ENCODE measurements at regions not wholly inside any gene's neighbourhood (a gene's known extent, or its start where the extent isn't known, plus 50 kb on each side); places are given as distances from the start of the nearest gene placed in this dataset.
"Not testable (repeated sequence)": the region's sequence is repeated elsewhere in the genome, so short reads cannot be mapped to it uniquely, and the experiment has no call there.

GRCh38 chr12:9422689-9423088, 185.0 kb downstream of the KLRB1 start:
- not testable (repeated sequence) for H2BK5ac ChIP-seq (ENCODE audit: insufficient read length, low read length); H2BK20ac ChIP-seq (ENCODE audit: low read depth, low read length, poor library complexity, severe bottlenecking); H3K4me1 Mint-ChIP-seq; H3K4me1 ChIP-seq (ENCODE audit: insufficient read depth, low read length); H3K27ac ChIP-seq (ENCODE audit: insufficient read length, low read depth, low read length); H3K27me3 Mint-ChIP-seq (ENCODE audit: low read depth); H3K27me3 ChIP-seq (ENCODE audit: insufficient read depth, low read length); H4K5ac ChIP-seq (ENCODE audit: insufficient read length, low read depth, low read length); H3T11ph ChIP-seq (ENCODE audit: low read length); H3K4me3 Mint-ChIP-seq; H4K20me1 ChIP-seq (ENCODE audit: control insufficient read depth, insufficient read depth, insufficient read length); DNase-seq; H4K91ac ChIP-seq (ENCODE audit: insufficient read length, low read depth, low read length); H3K23ac ChIP-seq (ENCODE audit: insufficient read length, low read depth, low read length); H3K9me3 Mint-ChIP-seq; H3K18ac ChIP-seq (ENCODE audit: insufficient read length, low read depth, low read length); H4K8ac ChIP-seq (replicated peaks; ENCODE audit: insufficient read length, low read depth, low read length); H3K56ac ChIP-seq (ENCODE audit: insufficient read length, low read depth, low read length); H2BK12ac ChIP-seq (ENCODE audit: insufficient read length, low read depth, low read length); H2AK5ac ChIP-seq (ENCODE audit: insufficient read length, low read length); H3K79me2 ChIP-seq (ENCODE audit: insufficient read depth, low read length); H3K27ac Mint-ChIP-seq; H3K9me3 ChIP-seq (ENCODE audit: control insufficient read depth, low read depth, low read length); H2BK120ac ChIP-seq (ENCODE audit: low read depth, low read length, poor library complexity, severe bottlenecking); H3K4me2 ChIP-seq (ENCODE audit: insufficient read depth, insufficient read length, low read length); H2BK15ac ChIP-seq (ENCODE audit: low read depth, low read length); H3K23me2 ChIP-seq (ENCODE audit: insufficient read length, low read depth, low read length, poor library complexity, severe bottlenecking); H3K14ac ChIP-seq (ENCODE audit: insufficient read depth, low read length); H3K9ac ChIP-seq (ENCODE audit: extremely low read depth, insufficient read length, low read length); H3K4ac ChIP-seq (ENCODE audit: low read depth, low read length); H3K79me1 ChIP-seq (ENCODE audit: insufficient read depth, low read depth, low read length, poor library complexity, severe bottlenecking); H2AFZ ChIP-seq (ENCODE audit: low read length)
- peaks cover 7 to 31% (median 14%) of the 10 kb centered on the region in 3 experiments; a peak in 5 of 7 replicates for H3K36me3 Mint-ChIP-seq (ENCODE audit: insufficient read depth in 1 of 3, low read depth in 3 of 3)
- no CpG with 5 or more reads among the region's 2 CpGs for WGBS (ENCODE audit: extremely low coverage, insufficient read length, low lambda C conversion rate)

GRCh38 chr12:9421520-9422086, 186.1 kb downstream of the KLRB1 start:
- not testable (repeated sequence) for H2AK5ac ChIP-seq (ENCODE audit: insufficient read length, low read length); H3K14ac ChIP-seq (ENCODE audit: insufficient read depth, low read length); H3K23me2 ChIP-seq (ENCODE audit: insufficient read length, low read depth, low read length, poor library complexity, severe bottlenecking); H3K4ac ChIP-seq (ENCODE audit: low read depth, low read length); H3K18ac ChIP-seq (ENCODE audit: insufficient read length, low read depth, low read length); H3K23ac ChIP-seq (ENCODE audit: insufficient read length, low read depth, low read length); DNase-seq; H3K27ac Mint-ChIP-seq; H3K79me2 ChIP-seq (ENCODE audit: insufficient read depth, low read length); H4K8ac ChIP-seq (replicated peaks; ENCODE audit: insufficient read length, low read depth, low read length); H3K4me1 ChIP-seq (ENCODE audit: insufficient read depth, low read length); H3K79me1 ChIP-seq (ENCODE audit: insufficient read depth, low read depth, low read length, poor library complexity, severe bottlenecking); H3K27ac ChIP-seq (ENCODE audit: insufficient read length, low read depth, low read length); H3K27me3 ChIP-seq (ENCODE audit: insufficient read depth, low read length); H2BK20ac ChIP-seq (ENCODE audit: low read depth, low read length, poor library complexity, severe bottlenecking); H3K9me3 ChIP-seq (ENCODE audit: control insufficient read depth, low read depth, low read length); H3K9ac ChIP-seq (ENCODE audit: extremely low read depth, insufficient read length, low read length); H3K4me3 Mint-ChIP-seq; H2BK5ac ChIP-seq (ENCODE audit: insufficient read length, low read length); H2AFZ ChIP-seq (ENCODE audit: low read length); H4K91ac ChIP-seq (ENCODE audit: insufficient read length, low read depth, low read length); H2BK120ac ChIP-seq (ENCODE audit: low read depth, low read length, poor library complexity, severe bottlenecking); H3T11ph ChIP-seq (ENCODE audit: low read length); H2BK12ac ChIP-seq (ENCODE audit: insufficient read length, low read depth, low read length); H3K4me1 Mint-ChIP-seq; H4K5ac ChIP-seq (ENCODE audit: insufficient read length, low read depth, low read length); H3K9me3 Mint-ChIP-seq; H3K27me3 Mint-ChIP-seq (ENCODE audit: low read depth); H4K20me1 ChIP-seq (ENCODE audit: control insufficient read depth, insufficient read depth, insufficient read length); H3K56ac ChIP-seq (ENCODE audit: insufficient read length, low read depth, low read length); H2BK15ac ChIP-seq (ENCODE audit: low read depth, low read length); H3K4me2 ChIP-seq (ENCODE audit: insufficient read depth, insufficient read length, low read length)
- WGBS (ENCODE audit: extremely low coverage, insufficient read length, low lambda C conversion rate), result no CpG with 5 or more reads among the region's 18 CpGs
- H3K36me3 Mint-ChIP-seq (ENCODE audit: insufficient read depth in 1 of 3, low read depth in 3 of 3), result peaks cover 5 to 27% (median 9%) of the 10 kb centered on the region in 3 experiments; a peak in 5 of 7 replicates

Measured in H9 (cell line).